ENCODE measurements at regions not wholly inside any gene's neighbourhood (a gene's known extent, or its start where the extent isn't known, plus 50 kb on each side); places are given as distances from the start of the nearest gene placed in this dataset.
"Not testable (repeated sequence)": the region's sequence is repeated elsewhere in the genome, so short reads cannot be mapped to it uniquely, and the experiment has no call there.

DNA sequence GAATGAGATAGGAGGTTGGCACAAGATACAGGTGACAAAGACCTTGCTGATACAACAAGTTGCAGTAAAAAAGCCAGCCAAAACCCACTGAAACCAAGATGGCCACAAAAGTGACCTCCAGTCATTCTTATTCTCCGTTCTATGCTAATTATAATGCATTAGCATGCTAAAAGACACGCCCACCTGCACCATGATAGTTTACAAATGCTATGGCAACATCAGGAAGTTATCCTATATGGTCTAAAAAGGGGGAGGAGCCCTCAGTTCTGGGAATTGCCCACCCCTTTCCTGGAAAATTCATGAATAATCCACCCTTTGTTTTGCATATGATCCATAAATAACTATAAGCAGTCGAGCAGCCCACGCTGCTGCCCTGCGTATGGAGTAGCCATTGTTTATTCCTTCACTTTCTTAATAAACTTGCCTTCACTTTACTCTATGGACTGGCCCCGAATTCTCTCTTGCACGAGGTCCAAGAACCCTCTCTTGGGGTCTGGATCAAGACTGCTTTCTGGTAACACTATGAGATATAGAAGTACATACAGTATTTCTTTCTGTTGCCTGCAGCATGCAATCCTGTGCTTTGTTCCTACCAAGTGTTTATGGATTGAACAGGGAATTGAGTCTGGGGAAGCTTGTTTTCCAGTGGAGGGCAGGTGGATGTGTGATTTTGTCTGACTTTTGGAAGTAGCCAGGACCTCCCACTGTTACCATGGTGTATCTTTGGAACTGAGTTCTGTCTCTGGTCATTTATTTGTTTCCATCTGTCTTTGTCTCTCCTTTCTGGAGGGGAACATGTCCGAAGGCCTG is 72.0 kb upstream of the TGM3 start:
- Histone ChIP-seq H3K27me3 (ENCODE audit: insufficient read depth, low read depth) (no peaks in the 10 kb centered on the region), H3K79me2 (ENCODE audit: low read depth) (no peaks in the 10 kb centered on the region), H3K36me3 (ENCODE audit: low read depth) (no peaks in the 10 kb centered on the region), H3K4me3 (no peak overlapping the region), H3K27ac (no peak overlapping the region), H3F3A (ENCODE audit: insufficient read depth, low read depth) (no peaks in the 10 kb centered on the region), H2AFZ (no peak overlapping the region), H3K9me2 (ENCODE audit: insufficient read depth) (no peaks in the 10 kb centered on the region), H3K4me1 (replicated peaks; ENCODE audit: insufficient read depth) (no peaks in the 10 kb centered on the region), H4K20me1 (ENCODE audit: insufficient read depth) (no peaks in the 10 kb centered on the region), H3K9me3 (ENCODE audit: insufficient read depth, low read depth) (0 out of 2 replicates have a peak, but pooled peaks cover 8% of the 10 kb centered on the region), H3K4me2 (no peak overlapping the region)
- POLR2A ChIA-PET (ENCODE audit: unreplicated experiment): no interaction called here
- TF ChIP-seq, protein P1, sequence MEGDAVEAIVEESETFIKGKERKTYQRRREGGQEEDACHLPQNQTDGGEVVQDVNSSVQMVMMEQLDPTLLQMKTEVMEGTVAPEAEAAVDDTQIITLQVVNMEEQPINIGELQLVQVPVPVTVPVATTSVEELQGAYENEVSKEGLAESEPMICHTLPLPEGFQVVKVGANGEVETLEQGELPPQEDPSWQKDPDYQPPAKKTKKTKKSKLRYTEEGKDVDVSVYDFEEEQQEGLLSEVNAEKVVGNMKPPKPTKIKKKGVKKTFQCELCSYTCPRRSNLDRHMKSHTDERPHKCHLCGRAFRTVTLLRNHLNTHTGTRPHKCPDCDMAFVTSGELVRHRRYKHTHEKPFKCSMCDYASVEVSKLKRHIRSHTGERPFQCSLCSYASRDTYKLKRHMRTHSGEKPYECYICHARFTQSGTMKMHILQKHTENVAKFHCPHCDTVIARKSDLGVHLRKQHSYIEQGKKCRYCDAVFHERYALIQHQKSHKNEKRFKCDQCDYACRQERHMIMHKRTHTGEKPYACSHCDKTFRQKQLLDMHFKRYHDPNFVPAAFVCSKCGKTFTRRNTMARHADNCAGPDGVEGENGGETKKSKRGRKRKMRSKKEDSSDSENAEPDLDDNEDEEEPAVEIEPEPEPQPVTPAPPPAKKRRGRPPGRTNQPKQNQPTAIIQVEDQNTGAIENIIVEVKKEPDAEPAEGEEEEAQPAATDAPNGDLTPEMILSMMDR (conservative IDR thresholded peaks at IDR 0.05): no peak
- no peak for TF ChIP-seq EZH2 (IDR thresholded peaks at IDR 0.05; ENCODE audit: low read depth)
- CTCF ChIA-PET: no interaction called here
- intact Hi-C loops (cut with micrococcal nuclease; ENCODE audit: unreplicated experiment): no loop called here
- BruUV-seq (replicated peaks): no TSS peak
- DNase-seq: no peak

DNA sequence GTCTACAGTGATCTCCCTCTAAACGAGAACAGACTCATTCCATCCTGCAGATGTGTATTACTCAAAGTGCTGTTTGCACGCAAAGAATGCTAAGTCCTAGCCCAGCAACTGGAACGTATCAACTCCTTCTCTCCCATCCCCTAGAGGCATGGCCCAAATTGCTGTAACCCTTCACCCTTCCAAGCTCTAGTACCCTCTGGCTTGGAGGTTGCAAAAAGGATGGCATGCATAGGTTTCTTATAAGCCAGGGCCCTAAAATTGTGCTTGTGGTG is 71.5 kb upstream of the TGM3 start:
- intact Hi-C loops (cut with micrococcal nuclease; ENCODE audit: unreplicated experiment): no loop called here
- CTCF ChIA-PET: no interaction called here
- BruUV-seq (replicated peaks): no TSS peak

GRCh38 chr20:2227285-2227684 is 68.5 kb upstream of the TGM3 start:
- H2AFZ ChIP-seq; intact Hi-C loops (cut with micrococcal nuclease; ENCODE audit: unreplicated experiment); H3F3A ChIP-seq (ENCODE audit: insufficient read depth, low read depth); H3K4me1 ChIP-seq (replicated peaks; ENCODE audit: insufficient read depth); BruUV-seq (replicated peaks); H3K9me3 ChIP-seq (ENCODE audit: insufficient read depth, low read depth); H3K27me3 ChIP-seq (ENCODE audit: insufficient read depth, low read depth); H3K36me3 ChIP-seq (ENCODE audit: low read depth); CTCF ChIA-PET; H4K20me1 ChIP-seq (ENCODE audit: insufficient read depth); POLR2A ChIA-PET (ENCODE audit: unreplicated experiment); H3K4me3 ChIP-seq; H3K27ac ChIP-seq; H3K79me2 ChIP-seq (ENCODE audit: low read depth); H3K4me2 ChIP-seq; H3K9me2 ChIP-seq (ENCODE audit: insufficient read depth): not testable (repeated sequence)
- peak in 1 of 2 experiments; percentile 56 for DNase-seq

More for the DNA sequence above, 71.5 kb upstream of the TGM3 start:
- H3F3A ChIP-seq (ENCODE audit: insufficient read depth, low read depth): no peaks in the 10 kb centered on the region
- H3K27ac ChIP-seq: no peak overlapping the region
- no peak for DNase-seq
- 0 out of 2 replicates have a peak, but pooled peaks cover 3% of the 10 kb centered on the region for H3K9me3 ChIP-seq (ENCODE audit: insufficient read depth, low read depth)
- no peak for TF ChIP-seq EZH2 (IDR thresholded peaks at IDR 0.05; ENCODE audit: low read depth)
- TF ChIP-seq, protein P1 (conservative IDR thresholded peaks at IDR 0.05): no peak
- no peaks in the 10 kb centered on the region for H3K27me3 ChIP-seq (ENCODE audit: insufficient read depth, low read depth)
- H4K20me1 ChIP-seq (ENCODE audit: insufficient read depth): no peaks in the 10 kb centered on the region
- H3K9me2 ChIP-seq (ENCODE audit: insufficient read depth): no peaks in the 10 kb centered on the region
- no peaks in the 10 kb centered on the region for H3K4me1 ChIP-seq (replicated peaks; ENCODE audit: insufficient read depth)
- no peak overlapping the region for H3K4me2 ChIP-seq
- no peaks in the 10 kb centered on the region for H3K79me2 ChIP-seq (ENCODE audit: low read depth)
- H3K4me3 ChIP-seq: no peak overlapping the region
- POLR2A ChIA-PET (ENCODE audit: unreplicated experiment): no interaction called here
- no peaks in the 10 kb centered on the region for H3K36me3 ChIP-seq (ENCODE audit: low read depth)
- H2AFZ ChIP-seq: no peak overlapping the region

DNA sequence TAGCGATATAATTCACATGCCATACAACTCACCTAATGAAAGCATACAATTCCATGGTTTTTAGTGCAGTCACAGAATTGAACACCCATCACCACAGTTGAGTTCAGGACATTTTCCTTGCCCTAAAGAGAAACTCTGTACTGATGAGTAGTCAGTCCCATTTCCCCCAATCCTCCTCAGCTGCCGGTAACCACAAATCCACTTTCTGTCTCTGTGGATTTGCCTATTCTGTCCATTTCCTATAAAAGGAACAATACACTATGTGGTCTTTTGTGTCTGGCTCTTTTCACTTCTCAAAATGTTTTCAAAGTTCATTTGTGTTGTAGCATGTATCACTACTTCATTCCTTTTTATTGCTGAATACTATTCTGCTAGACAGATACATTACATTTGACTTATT is 67.9 kb upstream of the TGM3 start:
- no peaks in the 10 kb centered on the region for H3K4me1 ChIP-seq (replicated peaks; ENCODE audit: insufficient read depth)
- H3K4me3 ChIP-seq: no peak overlapping the region
- H3K36me3 ChIP-seq (ENCODE audit: low read depth): no peaks in the 10 kb centered on the region
- no peaks in the 10 kb centered on the region for H4K20me1 ChIP-seq (ENCODE audit: insufficient read depth)
- no peak for DNase-seq
- no TSS peak for BruUV-seq (replicated peaks)
- no peaks in the 10 kb centered on the region for H3K79me2 ChIP-seq (ENCODE audit: low read depth)
- no peak overlapping the region for H3K4me2 ChIP-seq
- no peaks in the 10 kb centered on the region for H3K9me2 ChIP-seq (ENCODE audit: insufficient read depth)
- H3K9me3 ChIP-seq (ENCODE audit: insufficient read depth, low read depth): no peaks in the 10 kb centered on the region
- POLR2A ChIA-PET (ENCODE audit: unreplicated experiment): no interaction called here
- H3F3A ChIP-seq (ENCODE audit: insufficient read depth, low read depth): no peaks in the 10 kb centered on the region
- TF ChIP-seq EZH2 (IDR thresholded peaks at IDR 0.05; ENCODE audit: low read depth): no peak
- TF ChIP-seq, protein P1 (conservative IDR thresholded peaks at IDR 0.05): no peak
- intact Hi-C loops (cut with micrococcal nuclease; ENCODE audit: unreplicated experiment): no loop called here
- no peak overlapping the region for H2AFZ ChIP-seq
- no peaks in the 10 kb centered on the region for H3K27me3 ChIP-seq (ENCODE audit: insufficient read depth, low read depth)
- no peak overlapping the region for H3K27ac ChIP-seq
- CTCF ChIA-PET: no interaction called here

Measured in PC-9 (cell line).